Transverse colon (tissue), 4 donors: ENCODE measurements at regions not wholly inside any gene's neighbourhood (a gene's known extent, or its start where the extent isn't known, plus 50 kb on each side); places are given as distances from the start of the nearest gene placed in this dataset.

Experiments used
- EP300 ChIP-seq: sonication (generic); formaldehyde crosslinking; IDR thresholded peaks from one replicate; pipeline ENCODE4 v1.6.1; 2017; ENCODE audit warnings: antibody characterized with exemption, low read depth
- POLR2A ChIP-seq: fragments of 450-650 bp; IDR thresholded peaks from one replicate; pipeline ENCODE4 v1.6.1; 2016; ENCODE audit warnings: antibody characterized with exemption, mild to moderate bottlenecking, moderate library complexity
- POLR2AphosphoS5 ChIP-seq, 3 donors: sonication (generic); formaldehyde crosslinking; IDR thresholded peaks; one replicate each; pipeline ENCODE4 v1.6.1; 2016; ENCODE audit warnings: antibody characterized with exemption in 3 of 3
- TF ChIP-seq, protein P1 (sequence below), 5 experiments: fragments of 200-600 bp in 3 of 5; fragments of 450-650 bp in 2 of 5; sonication (generic) in 3 of 5; IDR thresholded peaks; 1 replicate in 2 of 5; 2 replicates in 3 of 5; pipeline ENCODE4 v1.5.1; 2016 to 2017; ENCODE audit warnings: antibody characterized with exemption in 5 of 5, inconsistent platforms in 3 of 5, mild to moderate bottlenecking in 2 of 5, moderate library complexity in 1 of 5

DNA sequence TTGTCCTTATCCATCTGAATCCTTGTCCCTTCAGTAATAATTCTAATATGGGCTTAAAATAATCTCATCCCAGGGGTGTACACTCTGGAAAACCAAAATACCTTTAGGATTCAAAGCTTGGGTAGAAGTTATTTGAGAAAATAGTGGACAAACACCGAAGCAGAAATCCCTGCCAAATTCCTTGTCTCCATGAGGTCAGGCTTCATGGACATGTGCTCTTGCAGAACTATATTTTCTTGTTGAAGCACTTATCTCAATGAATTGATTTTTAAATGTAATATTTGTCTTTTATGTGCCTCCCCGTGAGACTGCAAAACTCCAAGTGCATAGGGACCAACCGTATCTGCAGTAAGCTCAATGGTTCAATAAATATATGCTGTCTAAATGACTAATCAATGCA lies 1153.3 kb upstream of the AUTS2 start:
- TF ChIP-seq POLR2AphosphoS5 (IDR thresholded peaks at IDR 0.05) (no peak), POLR2A (no peak), EP300 (no peak)
- TF ChIP-seq, protein P1, sequence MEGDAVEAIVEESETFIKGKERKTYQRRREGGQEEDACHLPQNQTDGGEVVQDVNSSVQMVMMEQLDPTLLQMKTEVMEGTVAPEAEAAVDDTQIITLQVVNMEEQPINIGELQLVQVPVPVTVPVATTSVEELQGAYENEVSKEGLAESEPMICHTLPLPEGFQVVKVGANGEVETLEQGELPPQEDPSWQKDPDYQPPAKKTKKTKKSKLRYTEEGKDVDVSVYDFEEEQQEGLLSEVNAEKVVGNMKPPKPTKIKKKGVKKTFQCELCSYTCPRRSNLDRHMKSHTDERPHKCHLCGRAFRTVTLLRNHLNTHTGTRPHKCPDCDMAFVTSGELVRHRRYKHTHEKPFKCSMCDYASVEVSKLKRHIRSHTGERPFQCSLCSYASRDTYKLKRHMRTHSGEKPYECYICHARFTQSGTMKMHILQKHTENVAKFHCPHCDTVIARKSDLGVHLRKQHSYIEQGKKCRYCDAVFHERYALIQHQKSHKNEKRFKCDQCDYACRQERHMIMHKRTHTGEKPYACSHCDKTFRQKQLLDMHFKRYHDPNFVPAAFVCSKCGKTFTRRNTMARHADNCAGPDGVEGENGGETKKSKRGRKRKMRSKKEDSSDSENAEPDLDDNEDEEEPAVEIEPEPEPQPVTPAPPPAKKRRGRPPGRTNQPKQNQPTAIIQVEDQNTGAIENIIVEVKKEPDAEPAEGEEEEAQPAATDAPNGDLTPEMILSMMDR (IDR thresholded peaks at IDR 0.05), result no peak
